Small intestine (tissue), 7 donors: ENCODE measurements at regions not wholly inside any gene's neighbourhood (a gene's known extent, or its start where the extent isn't known, plus 50 kb on each side); places are given as distances from the start of the nearest gene placed in this dataset.

ENCODE experiments used
- DNase-seq, 2 donors: peaks; one replicate each; pipeline versions ENCODE4 v3.0.0 to v3.0.0-alpha.2; 2013
- FAIRE-seq: peaks from 2 replicates; lab custom pipeline; 2012; peaks lifted over from hg19 to GRCh38; lab: Jason Lieb, UNC
- H3K27ac ChIP-seq, 3 donors: one replicate each; pipeline ENCODE4 v1.5.1; 2013; ENCODE audit warnings: low read length in 2 of 3, mild to moderate bottlenecking in 2 of 3, control low read depth in 1 of 3, inconsistent platforms in 1 of 3, low read depth in 1 of 3, moderate library complexity in 1 of 3
- H3K27me3 ChIP-seq, 3 donors: one replicate each; pipeline ENCODE4 v1.6.1; 2013; ENCODE audit warnings: low read length in 3 of 3, inconsistent platforms in 1 of 3; ENCODE audit not compliant: control insufficient read depth in 3 of 3, insufficient read depth in 3 of 3
- H3K36me3 ChIP-seq, 3 donors: one replicate each; pipeline ENCODE4 v1.6.1; 2013; ENCODE audit warnings: low read length in 3 of 3, inconsistent platforms in 1 of 3, low read depth in 1 of 3, mild to moderate bottlenecking in 1 of 3, moderate library complexity in 1 of 3; ENCODE audit not compliant: control insufficient read depth in 3 of 3, insufficient read depth in 2 of 3
- H3K4me1 ChIP-seq, 3 donors: one replicate each; pipeline ENCODE4 v1.6.1; 2013; ENCODE audit warnings: low read length in 2 of 3, inconsistent platforms in 1 of 3, low read depth in 1 of 3, mild to moderate bottlenecking in 1 of 3, moderate library complexity in 1 of 3; ENCODE audit not compliant: control insufficient read depth in 3 of 3, insufficient read depth in 2 of 3
- H3K4me3 ChIP-seq, 3 donors: one replicate each; pipeline ENCODE4 v1.5.1; 2013; ENCODE audit warnings: low read length in 3 of 3, control low read depth in 1 of 3, inconsistent platforms in 1 of 3, low read depth in 1 of 3, mild to moderate bottlenecking in 1 of 3, moderate library complexity in 1 of 3
- H3K9me3 ChIP-seq, 2 donors: one replicate each; pipeline ENCODE4 v1.6.1; 2013; ENCODE audit warnings: low read depth in 1 of 2, low read length in 1 of 2; ENCODE audit not compliant: control insufficient read depth in 2 of 2, insufficient read depth in 1 of 2
- WGBS, 3 donors: extraction: QIAGEN DNeasy Blood & Tissue Kit; methylation state at CpG; one replicate each; pipeline ENCODE4 v1.1.7; 2013; 5-methylcytosine and 5-hydroxymethylcytosine counted together
- donor health status: healthy with polysubstance abuse.
- donor health status: control.
- donor health status: control.
- donor health status: Bipolar disorder and iron deficiency.
- donor health status: healthy.

- H3K4me1 ChIP-seq = no peaks in the 10 kb centered on the region
- no peak overlapping the region for H3K27ac ChIP-seq
- DNase-seq (no peak), FAIRE-seq (no peak)
- H3K4me3 ChIP-seq = no peak overlapping the region
- H3K36me3 ChIP-seq = no peaks in the 10 kb centered on the region
- H3K27me3 ChIP-seq = no peaks in the 10 kb centered on the region
- H3K9me3 ChIP-seq = no peaks in the 10 kb centered on the region
- 76 to 79% (median 78%) methylated on average over 16 of the region's 16 CpGs for WGBS, 3 donors
Observed at GRCh38 chr22:49648053-49648452, 179.6 kb downstream of the BRD1 start.

GRCh38 chr22:49647627-49648026 lies 180.0 kb downstream of the BRD1 start:
- no peaks in the 10 kb centered on the region for H3K9me3 ChIP-seq
- H3K36me3 ChIP-seq = no peaks in the 10 kb centered on the region
- FAIRE-seq (no peak), DNase-seq (no peak)
- H3K27me3 ChIP-seq = no peaks in the 10 kb centered on the region
- WGBS, 3 donors = 58 to 76% (median 75%) methylated on average over 3 of the region's 3 CpGs
- no peak overlapping the region for H3K4me3 ChIP-seq
- H3K27ac ChIP-seq = no peak overlapping the region
- no peaks in the 10 kb centered on the region for H3K4me1 ChIP-seq

DNA sequence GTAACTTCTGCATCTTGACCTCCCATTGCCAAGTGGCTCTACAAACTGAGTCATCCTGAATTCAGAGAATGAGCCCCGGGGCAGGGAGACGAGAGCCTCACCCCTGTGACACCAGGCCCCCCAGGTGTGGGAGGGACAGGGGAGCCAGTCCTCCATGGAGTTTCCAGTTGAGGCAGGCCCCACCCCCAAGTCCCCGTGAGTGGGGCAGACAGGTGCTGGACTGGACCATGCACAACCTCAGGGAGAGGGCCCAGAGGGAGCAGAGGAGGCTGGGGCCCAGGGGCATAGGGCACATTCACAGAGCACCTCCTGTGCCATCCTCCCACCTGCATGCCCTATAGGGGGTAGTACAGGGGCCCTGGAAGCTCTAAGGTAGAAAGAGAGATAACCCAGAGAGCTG lies 180.8 kb downstream of the BRD1 start:
- 52 to 70% (median 59%) methylated on average over 3 of the region's 3 CpGs for WGBS, 3 donors
- Histone ChIP-seq H3K27ac (no peak overlapping the region), H3K36me3 (no peaks in the 10 kb centered on the region), H3K4me1 (no peaks in the 10 kb centered on the region), H3K4me3 (no peak overlapping the region), H3K27me3 (no peaks in the 10 kb centered on the region), H3K9me3 (no peaks in the 10 kb centered on the region)
- FAIRE-seq = no peak
- DNase-seq = no peak

- H3K4me3 ChIP-seq = no peak overlapping the region
- no peaks in the 10 kb centered on the region for H3K9me3 ChIP-seq
- no peaks in the 10 kb centered on the region for H3K4me1 ChIP-seq
- DNase-seq (no peak), FAIRE-seq (no peak)
- no peaks in the 10 kb centered on the region for H3K36me3 ChIP-seq
- no peaks in the 10 kb centered on the region for H3K27me3 ChIP-seq
- WGBS, 3 donors = 88 to 93% (median 89%) methylated on average over 13 of the region's 13 CpGs
- H3K27ac ChIP-seq = no peak overlapping the region
Observed at GRCh38 chr22:49645791-49646550, 181.7 kb downstream of the BRD1 start.

- no peak for FAIRE-seq
- no peaks in the 10 kb centered on the region for H3K9me3 ChIP-seq
Observed at GRCh38 chr22:49645257-49645656, 182.4 kb downstream of the BRD1 start.

GRCh38 chr22:49643998-49644397 lies 183.7 kb downstream of the BRD1 start:
- Histone ChIP-seq H3K27ac (no peak overlapping the region), H3K27me3 (no peaks in the 10 kb centered on the region), H3K4me1 (no peaks in the 10 kb centered on the region), H3K4me3 (no peak overlapping the region), H3K9me3 (no peaks in the 10 kb centered on the region), H3K36me3 (no peaks in the 10 kb centered on the region)
- FAIRE-seq = no peak
- no peak for DNase-seq
- WGBS, 3 donors = 90 to 95% (median 91%) methylated on average over 6 of the region's 6 CpGs

More at GRCh38 chr22:49645257-49645656, 182.4 kb downstream of the BRD1 start:
- H3K36me3 ChIP-seq = no peaks in the 10 kb centered on the region
- no peaks in the 10 kb centered on the region for H3K27me3 ChIP-seq
- H3K27ac ChIP-seq = no peak overlapping the region
- no peak for DNase-seq
- 96 to 99% (median 96%) methylated on average over 3 of the region's 3 CpGs for WGBS, 3 donors
- no peaks in the 10 kb centered on the region for H3K4me1 ChIP-seq
- no peak overlapping the region for H3K4me3 ChIP-seq

- Histone ChIP-seq H3K9me3 (no peaks in the 10 kb centered on the region), H3K36me3 (no peaks in the 10 kb centered on the region), H3K27me3 (no peaks in the 10 kb centered on the region), H3K4me3 (no peak overlapping the region), H3K27ac (no peak overlapping the region), H3K4me1 (no peaks in the 10 kb centered on the region)
- WGBS, 3 donors = 87 to 93% (median 90%) methylated on average over 16 of the region's 16 CpGs
- DNase-seq = no peak
- no peak for FAIRE-seq
Observed at GRCh38 chr22:49643466-49643865, 184.2 kb downstream of the BRD1 start.

DNA sequence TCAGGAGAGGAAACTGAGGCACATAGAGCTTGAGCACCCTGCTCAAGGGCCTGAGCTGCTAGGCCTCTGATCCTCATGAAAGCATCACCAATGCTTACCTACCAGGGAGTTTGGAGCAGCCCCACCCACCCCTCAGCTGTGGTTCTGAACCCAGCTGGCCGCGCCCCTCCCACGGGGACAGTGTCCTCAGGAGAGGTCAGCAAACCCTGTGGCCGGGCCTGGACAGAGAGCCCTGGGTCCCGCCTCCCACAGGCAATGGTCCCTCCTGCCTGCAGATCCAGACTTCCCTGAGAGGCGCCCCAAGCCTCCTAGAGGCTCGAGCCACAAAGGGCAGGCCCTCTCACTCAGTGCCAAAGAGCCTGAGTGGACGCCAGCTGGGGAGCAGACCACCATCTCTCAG lies 184.9 kb downstream of the BRD1 start:
- H3K4me3 ChIP-seq = no peak overlapping the region
- no peak for FAIRE-seq

GRCh38 chr22:49642331-49642730 lies 185.3 kb downstream of the BRD1 start:
- FAIRE-seq = no peak
- Histone ChIP-seq H3K4me1 (no peaks in the 10 kb centered on the region), H3K4me3 (no peak overlapping the region), H3K36me3 (peaks cover 0 to 2% (median 0%) of the 10 kb centered on the region in 3 donors), H3K27ac (no peak overlapping the region), H3K9me3 (no peaks in the 10 kb centered on the region), H3K27me3 (no peaks in the 10 kb centered on the region)
- WGBS, 3 donors = 66 to 71% (median 70%) methylated on average over 7 of the region's 7 CpGs
- DNase-seq = no peak

More for the DNA sequence above, 184.9 kb downstream of the BRD1 start:
- H3K27me3 ChIP-seq = no peaks in the 10 kb centered on the region
- no peaks in the 10 kb centered on the region for H3K9me3 ChIP-seq
- H3K27ac ChIP-seq = no peak overlapping the region
- DNase-seq = no peak
- WGBS, 3 donors = 65 to 76% (median 68%) methylated on average over 8 of the region's 8 CpGs
- H3K36me3 ChIP-seq = peaks cover 0 to 2% (median 0%) of the 10 kb centered on the region in 3 donors
- H3K4me1 ChIP-seq = no peaks in the 10 kb centered on the region
